BLaER1 treated with 17β-estradiol and CSF1 and Interleukin-3, amounts not matched to agents 10 nM and 100 nM (cell line): ENCODE measurements at regions not wholly inside any gene's neighbourhood (a gene's known extent, or its start where the extent isn't known, plus 50 kb on each side); places are given as distances from the start of the nearest gene placed in this dataset.

Source experiments
- H3K27ac ChIP-seq, 11 experiments: shearing (Covaris generic); formaldehyde crosslinking; 2 replicates each; pipeline ENCODE4 v1.8.1; 2022
- H3K27me3 ChIP-seq, 11 experiments: shearing (Covaris generic); formaldehyde crosslinking; 2 replicates each; pipeline ENCODE4 v1.8.1; 2022
- H3K36me3 ChIP-seq, 11 experiments: shearing (Covaris generic); formaldehyde crosslinking; 2 replicates each; pipeline ENCODE4 v1.8.1; 2022
- H3K4me1 ChIP-seq, 10 experiments: shearing (Covaris generic); formaldehyde crosslinking; 2 replicates each; pipeline ENCODE4 v1.8.1; 2022
- H3K4me2 ChIP-seq, 11 experiments: shearing (Covaris generic); formaldehyde crosslinking; 2 replicates each; pipeline ENCODE4 v1.8.1; 2022
- H3K4me3 ChIP-seq, 10 experiments: shearing (Covaris generic); formaldehyde crosslinking; 2 replicates each; pipeline ENCODE4 v1.8.1; 2022
- H3K9ac ChIP-seq, 11 experiments: shearing (Covaris generic); formaldehyde crosslinking; 2 replicates each; pipeline ENCODE4 v1.8.1; 2022
- H3K9me3 ChIP-seq, 11 experiments: shearing (Covaris generic); formaldehyde crosslinking; replicated peaks in 1 of 11; 2 replicates each; pipeline ENCODE4 v1.8.1; 2022
- H4K20me1 ChIP-seq, 11 experiments: shearing (Covaris generic); formaldehyde crosslinking; 2 replicates each; pipeline ENCODE4 v1.8.1; 2022
- Cebpa-rat ChIP-seq, 11 experiments: shearing (Covaris generic); IDR thresholded peaks; 2 replicates each; pipeline ENCODE4 v1.8.1; 2022

DNA sequence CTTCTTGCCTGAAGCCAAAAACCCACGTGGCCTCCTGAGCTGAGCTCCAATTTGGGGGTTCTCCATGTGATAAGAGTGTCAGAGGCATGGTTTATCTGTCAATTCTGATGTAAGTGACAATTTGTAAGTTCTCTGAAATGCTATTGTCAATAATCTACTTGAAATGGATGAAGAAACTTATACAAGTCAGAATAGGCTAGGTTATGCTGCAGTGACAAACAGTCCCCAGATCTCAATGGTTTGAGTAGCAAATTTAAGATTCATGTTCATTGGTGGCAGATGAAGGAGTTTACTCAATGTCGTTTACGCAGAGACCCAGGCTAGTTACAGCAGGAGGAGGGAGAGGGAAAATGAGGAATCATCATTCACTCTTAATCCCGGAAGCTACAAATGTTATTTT lies 352.4 kb downstream of the KIF16B start:
- H3K9ac ChIP-seq: no peak overlapping the region
- no peaks in the 10 kb centered on the region for H3K36me3 ChIP-seq
- H3K4me1 ChIP-seq: no peaks in the 10 kb centered on the region
- no peak overlapping the region for H3K4me2 ChIP-seq
- H4K20me1 ChIP-seq: no peaks in the 10 kb centered on the region
- TF ChIP-seq Cebpa-rat (IDR thresholded peaks at IDR 0.05): no peak
- peaks cover 0 to 38% (median 20%) of the 10 kb centered on the region in 11 experiments; a peak in 16 of 22 replicates for H3K9me3 ChIP-seq
- no peak overlapping the region for H3K4me3 ChIP-seq
- H3K27me3 ChIP-seq: no peaks in the 10 kb centered on the region
- no peak overlapping the region for H3K27ac ChIP-seq

DNA sequence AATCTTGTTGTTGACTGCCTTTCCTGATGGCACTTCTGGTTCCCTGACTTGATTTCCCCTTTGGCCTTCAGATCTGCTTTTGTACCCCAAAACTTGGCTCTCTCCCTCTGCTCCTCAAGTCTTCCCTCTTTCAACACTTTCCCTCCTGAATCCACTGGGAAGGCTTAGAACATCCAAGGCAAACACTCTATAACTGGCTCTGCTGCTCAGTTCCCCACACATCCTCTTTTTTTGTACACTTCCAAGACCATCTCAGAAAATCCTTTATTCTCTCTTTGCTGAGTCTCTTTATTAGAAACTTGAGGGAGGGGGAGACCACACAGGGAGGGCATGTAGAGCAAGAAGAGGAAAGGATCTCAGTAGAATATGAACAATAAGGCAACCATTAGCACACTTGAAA lies 354.1 kb downstream of the KIF16B start:
- Histone ChIP-seq H3K36me3 (no peaks in the 10 kb centered on the region), H3K9ac (no peak overlapping the region), H3K27ac (no peak overlapping the region), H3K4me1 (peaks cover 0 to 5% (median 0%) of the 10 kb centered on the region in 10 experiments; a peak in 2 of 20 replicates), H3K4me3 (no peak overlapping the region), H3K27me3 (no peaks in the 10 kb centered on the region), H3K9me3 (peaks cover 0 to 31% (median 16%) of the 10 kb centered on the region in 11 experiments; a peak in 14 of 22 replicates), H3K4me2 (no peak overlapping the region), H4K20me1 (no peaks in the 10 kb centered on the region)
- TF ChIP-seq Cebpa-rat (IDR thresholded peaks at IDR 0.05): no peak

DNA sequence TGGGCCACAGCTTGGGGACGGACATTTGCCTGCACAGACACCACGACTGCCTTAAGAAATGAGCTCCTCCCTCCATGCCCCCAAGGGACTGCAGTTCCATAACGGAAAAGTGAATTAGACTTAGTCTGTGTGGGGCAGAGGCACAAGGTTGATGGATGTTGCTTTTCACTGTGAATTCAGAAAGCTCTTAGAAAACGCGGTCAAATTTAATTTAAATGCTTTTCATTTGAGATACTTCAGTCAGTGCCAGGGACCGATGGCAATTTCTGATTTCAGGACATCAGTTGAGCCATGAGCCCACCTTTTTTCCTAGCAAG lies 356.4 kb downstream of the KIF16B start:
- H3K4me3 ChIP-seq: no peak overlapping the region
- H3K4me1 ChIP-seq: peaks cover 0 to 5% (median 0%) of the 10 kb centered on the region in 10 experiments; a peak in 2 of 20 replicates
- peaks cover 0 to 26% (median 13%) of the 10 kb centered on the region in 11 experiments; a peak in 13 of 22 replicates for H3K9me3 ChIP-seq
- H3K36me3 ChIP-seq: no peaks in the 10 kb centered on the region
- H3K27me3 ChIP-seq: no peaks in the 10 kb centered on the region
- TF ChIP-seq Cebpa-rat (IDR thresholded peaks at IDR 0.05): no peak
- H3K4me2 ChIP-seq: no peak overlapping the region
- no peak overlapping the region for H3K27ac ChIP-seq
- no peaks in the 10 kb centered on the region for H4K20me1 ChIP-seq
- H3K9ac ChIP-seq: no peak overlapping the region

DNA sequence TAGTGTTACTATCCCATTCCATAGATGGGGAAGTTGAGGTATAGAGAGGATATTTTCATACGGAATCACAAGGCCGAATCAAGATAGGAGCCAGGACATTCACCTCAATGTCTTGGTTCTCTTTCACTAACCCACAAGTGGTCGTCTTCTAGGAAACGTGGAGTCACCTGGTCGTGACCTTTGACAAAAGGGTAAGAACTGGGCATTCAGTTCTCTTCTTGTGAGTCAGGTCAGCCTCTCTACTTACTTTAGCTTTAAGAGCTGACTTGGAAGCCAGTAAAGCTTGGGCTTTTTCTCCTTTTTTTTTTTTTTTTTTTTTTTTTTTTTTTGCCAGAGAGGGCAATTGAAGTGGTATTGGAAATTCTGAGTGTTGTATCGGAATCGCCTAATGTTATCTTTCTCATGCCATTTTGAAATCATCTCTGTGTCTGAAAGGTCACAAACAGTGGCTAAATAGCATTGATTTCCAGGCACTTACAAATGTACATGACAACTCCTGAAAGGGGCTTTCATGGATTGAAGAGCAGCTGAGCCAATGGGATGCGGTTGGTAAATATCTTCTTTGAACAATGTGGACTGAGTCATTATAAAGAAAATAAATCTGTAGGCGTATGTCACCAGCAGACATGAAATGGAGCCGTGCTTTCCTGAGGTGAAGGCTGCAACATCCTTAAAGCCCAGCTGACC lies 356.9 kb downstream of the KIF16B start:
- H3K9me3 ChIP-seq: peaks cover 0 to 26% (median 15%) of the 10 kb centered on the region in 11 experiments; a peak in 13 of 22 replicates
- no peak for TF ChIP-seq Cebpa-rat (IDR thresholded peaks at IDR 0.05)
- H3K27me3 ChIP-seq: no peaks in the 10 kb centered on the region
- no peak overlapping the region for H3K27ac ChIP-seq
- no peak overlapping the region for H3K4me2 ChIP-seq
- H4K20me1 ChIP-seq: no peaks in the 10 kb centered on the region
- H3K4me3 ChIP-seq: no peak overlapping the region
- peaks cover 0 to 5% (median 0%) of the 10 kb centered on the region in 10 experiments; a peak in 2 of 20 replicates for H3K4me1 ChIP-seq
- H3K9ac ChIP-seq: no peak overlapping the region
- H3K36me3 ChIP-seq: no peaks in the 10 kb centered on the region

DNA sequence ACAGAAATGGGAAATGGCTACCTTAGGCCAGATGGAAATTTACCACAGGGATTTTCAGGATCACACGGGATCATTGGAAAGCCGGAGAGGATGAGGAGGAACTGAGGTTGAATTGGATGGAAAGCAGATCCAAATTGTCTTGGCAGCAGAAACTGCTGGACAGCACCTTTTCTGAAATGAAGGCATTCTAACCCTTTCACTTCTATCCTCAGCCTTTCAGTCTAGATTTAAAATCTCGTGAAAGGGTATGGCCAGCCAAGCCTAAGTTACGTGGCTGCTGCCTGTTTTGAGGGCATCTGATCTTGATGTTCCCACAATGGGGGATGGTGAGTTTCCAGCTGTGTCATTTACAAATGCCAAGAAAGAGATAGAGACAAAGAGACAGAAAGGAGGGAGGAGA lies 358.2 kb downstream of the KIF16B start:
- no peak for TF ChIP-seq Cebpa-rat (IDR thresholded peaks at IDR 0.05)
- Histone ChIP-seq H3K9me3 (peaks cover 0 to 16% (median 7%) of the 10 kb centered on the region in 11 experiments; a peak in 12 of 22 replicates), H4K20me1 (no peaks in the 10 kb centered on the region), H3K4me1 (peaks cover 0 to 5% (median 0%) of the 10 kb centered on the region in 10 experiments; a peak in 2 of 20 replicates), H3K27ac (no peak overlapping the region), H3K9ac (no peak overlapping the region), H3K4me3 (no peak overlapping the region), H3K36me3 (no peaks in the 10 kb centered on the region), H3K27me3 (no peaks in the 10 kb centered on the region), H3K4me2 (no peak overlapping the region)

DNA sequence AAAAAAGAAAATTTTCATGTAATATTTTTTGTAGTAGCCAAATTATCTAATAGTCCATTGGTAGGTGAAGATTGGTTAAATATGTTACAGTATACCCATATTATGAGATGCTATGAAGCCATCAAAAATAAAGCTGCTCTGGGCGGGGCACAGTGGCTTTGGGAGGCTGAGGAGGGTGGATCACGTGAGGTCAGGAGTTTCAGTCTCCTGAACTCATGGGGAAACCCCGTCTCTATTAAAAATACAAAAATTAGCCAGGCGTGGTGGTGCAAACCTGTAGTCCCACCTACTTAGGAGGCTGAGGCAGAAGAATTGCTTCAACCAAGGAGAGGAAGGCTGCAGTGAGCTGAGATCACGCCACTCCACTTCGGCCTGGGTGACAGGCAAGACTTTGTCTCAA lies 360.5 kb downstream of the KIF16B start:
- H3K27me3 ChIP-seq: no peaks in the 10 kb centered on the region
- peaks cover 0 to 16% (median 5%) of the 10 kb centered on the region in 11 experiments; a peak in 5 of 22 replicates for H3K9me3 ChIP-seq
- no peak overlapping the region for H3K27ac ChIP-seq
- no peak overlapping the region for H3K9ac ChIP-seq
- no peaks in the 10 kb centered on the region for H3K36me3 ChIP-seq
- H4K20me1 ChIP-seq: no peaks in the 10 kb centered on the region
- TF ChIP-seq Cebpa-rat (IDR thresholded peaks at IDR 0.05): no peak
- peaks cover 0 to 9% (median 0%) of the 10 kb centered on the region in 10 experiments; a peak in 4 of 20 replicates for H3K4me1 ChIP-seq
- H3K4me2 ChIP-seq: no peak overlapping the region
- H3K4me3 ChIP-seq: no peak overlapping the region

DNA sequence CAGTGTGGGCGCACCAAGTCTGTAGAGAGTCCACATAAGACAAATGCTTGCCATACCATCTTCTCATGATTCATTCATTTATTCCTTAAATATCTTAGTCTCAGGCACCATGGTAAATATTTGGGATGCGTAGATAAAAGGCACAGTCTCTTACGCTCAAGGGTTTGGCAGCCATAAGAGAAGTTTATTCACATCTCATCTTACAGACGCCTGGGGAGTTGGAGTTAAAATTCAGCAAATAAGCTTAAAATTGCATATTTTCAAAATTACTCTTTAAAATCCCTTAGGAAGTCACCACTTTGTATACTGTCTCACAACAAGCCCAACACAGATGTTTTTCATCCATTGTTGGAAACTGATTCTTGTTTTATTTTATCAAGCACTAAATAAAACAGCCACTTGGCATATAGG lies 363.3 kb downstream of the KIF16B start:
- no peaks in the 10 kb centered on the region for H3K27me3 ChIP-seq
- TF ChIP-seq Cebpa-rat (IDR thresholded peaks at IDR 0.05): no peak
- no peaks in the 10 kb centered on the region for H4K20me1 ChIP-seq
- H3K9ac ChIP-seq: no peak overlapping the region
- H3K4me3 ChIP-seq: no peak overlapping the region
- H3K27ac ChIP-seq: no peak overlapping the region
- H3K9me3 ChIP-seq: peaks cover 0 to 16% (median 5%) of the 10 kb centered on the region in 11 experiments; a peak in 7 of 22 replicates
- H3K4me2 ChIP-seq: no peak overlapping the region
- H3K36me3 ChIP-seq: no peaks in the 10 kb centered on the region
- peaks cover 0 to 15% (median 5%) of the 10 kb centered on the region in 10 experiments; a peak in 12 of 20 replicates for H3K4me1 ChIP-seq

DNA sequence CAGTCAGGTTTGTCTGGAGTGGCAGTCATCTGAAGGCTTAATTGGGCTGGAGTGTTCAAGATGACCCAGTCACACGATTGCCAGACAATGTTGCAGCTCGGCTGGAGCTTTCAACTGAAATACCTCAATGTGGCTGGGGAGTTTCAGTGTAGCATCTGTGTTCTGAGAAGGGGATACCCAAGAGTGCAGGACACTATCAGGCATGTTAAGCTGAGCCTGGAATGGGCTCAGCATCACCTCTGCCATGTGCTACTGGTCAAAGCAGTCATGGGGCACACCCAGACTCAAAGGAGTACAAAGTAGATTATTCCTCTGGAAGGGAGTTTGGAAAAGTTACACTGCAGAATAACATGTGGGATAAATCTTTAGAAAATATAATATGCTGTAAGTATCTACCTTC lies 363.9 kb downstream of the KIF16B start:
- Histone ChIP-seq H3K4me2 (no peak overlapping the region), H3K27ac (no peak overlapping the region), H3K4me1 (peaks cover 0 to 12% (median 5%) of the 10 kb centered on the region in 10 experiments; a peak in 12 of 20 replicates), H3K27me3 (no peaks in the 10 kb centered on the region), H3K36me3 (no peaks in the 10 kb centered on the region), H3K4me3 (no peak overlapping the region), H3K9me3 (peaks cover 0 to 19% (median 7%) of the 10 kb centered on the region in 11 experiments; a peak in 11 of 22 replicates), H3K9ac (no peak overlapping the region), H4K20me1 (no peaks in the 10 kb centered on the region)
- TF ChIP-seq Cebpa-rat (IDR thresholded peaks at IDR 0.05): no peak

DNA sequence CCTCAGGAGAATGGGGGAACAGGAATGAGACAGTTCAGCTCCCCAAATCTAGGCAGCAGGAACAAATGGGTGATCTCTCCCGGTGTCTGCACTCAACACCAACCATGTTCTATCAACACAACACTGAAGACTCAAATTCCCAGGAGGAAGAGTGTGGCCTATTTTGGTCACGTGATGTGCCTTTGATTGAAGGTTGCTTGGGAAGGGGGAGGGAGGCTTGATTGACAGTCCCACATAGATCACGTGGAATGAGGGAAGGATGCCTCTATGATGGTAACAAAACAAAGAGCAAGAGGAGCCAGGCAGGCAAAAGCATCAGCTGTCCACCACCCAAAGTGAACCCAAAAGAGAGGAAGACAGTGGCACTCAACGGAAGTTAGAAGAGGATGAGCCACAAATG lies 364.8 kb downstream of the KIF16B start:
- H3K36me3 ChIP-seq: no peaks in the 10 kb centered on the region
- H3K4me3 ChIP-seq: no peak overlapping the region
- H3K9ac ChIP-seq: no peak overlapping the region
- no peaks in the 10 kb centered on the region for H3K27me3 ChIP-seq
- no peak overlapping the region; a peak in 1 of 22 replicates for H3K4me2 ChIP-seq
- H4K20me1 ChIP-seq: no peaks in the 10 kb centered on the region
- peaks cover 0 to 12% (median 5%) of the 10 kb centered on the region in 10 experiments; a peak in 12 of 20 replicates for H3K4me1 ChIP-seq
- H3K9me3 ChIP-seq: peaks cover 0 to 26% (median 16%) of the 10 kb centered on the region in 11 experiments; a peak in 15 of 22 replicates
- no peak overlapping the region for H3K27ac ChIP-seq
- no peak for TF ChIP-seq Cebpa-rat (IDR thresholded peaks at IDR 0.05)
